OCI-LY3 (cell line): ENCODE measurements at regions not wholly inside any gene's neighbourhood (a gene's known extent, or its start where the extent isn't known, plus 50 kb on each side); places are given as distances from the start of the nearest gene placed in this dataset.
"Not testable (repeated sequence)": the region's sequence is repeated elsewhere in the genome, so short reads cannot be mapped to it uniquely, and the experiment has no call there.

Source experiments
- H2AFZ ChIP-seq: fragments of 200-600, 300-600 bp; shearing (Covaris generic); 2 replicates; pipeline ENCODE4 v1.6.0; 2014; ENCODE audit warnings: antibody characterized with exemption, low read depth, low read length
- H3K27ac ChIP-seq: fragments of 200-600, 300-600 bp; sonication (generic); 2 replicates; pipeline ENCODE4 v1.5.1; 2014; ENCODE audit warnings: mild to moderate bottlenecking, low read length, moderate library complexity, mixed read lengths
- H3K27me3 ChIP-seq: fragments of 200-600, 300-600 bp; sonication (generic); 2 replicates; pipeline ENCODE4 v1.6.1; 2014; ENCODE audit warnings: low read depth, low read length, mixed read lengths
- H3K36me3 ChIP-seq: fragments of 200-600, 300-600 bp; sonication (generic); replicated peaks from 2 replicates; pipeline ENCODE3; 2014; ENCODE audit warnings: low read depth, low read length, mixed read lengths
- H3K4me1 ChIP-seq: fragments of 300-600, 200-600 bp; sonication (generic); 2 replicates; pipeline ENCODE4 v1.6.1; 2014; ENCODE audit warnings: low read length, mixed read lengths
- H3K4me2 ChIP-seq: fragments of 200-600, 300-600 bp; sonication (generic); 2 replicates; pipeline ENCODE4 v1.6.1; 2014; ENCODE audit warnings: low read length, mixed read lengths
- H3K4me3 ChIP-seq: fragments of 300-600, 200-600 bp; sonication (generic); 2 replicates; pipeline ENCODE4 v1.5.1; 2014; ENCODE audit warnings: antibody characterized with exemption, mild to moderate bottlenecking, low read length, moderate library complexity
- H3K79me2 ChIP-seq: fragments of 300-600, 200-600 bp; shearing (Covaris generic); 2 replicates; pipeline ENCODE4 v1.6.1; 2014; ENCODE audit warnings: mild to moderate bottlenecking, low read length, mixed read lengths
- H3K9ac ChIP-seq: fragments of 300-600, 200-600 bp; shearing (Covaris generic); 2 replicates; pipeline ENCODE4 v1.6.0; 2014; ENCODE audit warnings: mild to moderate bottlenecking, low read length, moderate library complexity
- H3K9me3 ChIP-seq: fragments of 200-600, 300-600 bp; shearing (Covaris generic); 2 replicates; pipeline ENCODE4 v1.6.1; 2014; ENCODE audit warnings: low read length, mixed read lengths; ENCODE audit not compliant: insufficient read depth
- H4K20me1 ChIP-seq: fragments of 200-600, 300-600 bp; sonication (generic); 2 replicates; pipeline ENCODE4 v1.6.1; 2016; ENCODE audit warnings: low read length, mixed read lengths; ENCODE audit not compliant: insufficient read depth
- CTCF ChIP-seq: fragments of 200-600, 300-600 bp; sonication (generic); IDR thresholded peaks from 2 replicates; pipeline ENCODE4 v1.5.1; 2014; ENCODE audit warnings: antibody characterized with exemption, low read length, low read depth
- EZH2phosphoT487 ChIP-seq: fragments of 200-600 bp; shearing (Covaris generic); IDR thresholded peaks from 2 replicates; pipeline ENCODE4 v1.6.1; 2018; ENCODE audit warnings: antibody characterized with exemption, mixed run types, low read depth

- Histone ChIP-seq H3K9ac (no peak overlapping the region), H3K4me2 (no peak overlapping the region), H3K4me1 (peaks cover 4% of the 10 kb centered on the region; the same call in 1 of the 2 replicates), H3K4me3 (no peak overlapping the region), H3K27me3 (peaks cover 9% of the 10 kb centered on the region; the same call in 1 of the 2 replicates), H2AFZ (no peak overlapping the region), H3K79me2 (no peaks in the 10 kb centered on the region), H3K36me3 (no peaks in the 10 kb centered on the region), H3K9me3 (no peaks in the 10 kb centered on the region), H3K27ac (no peak overlapping the region), H4K20me1 (no peaks in the 10 kb centered on the region)
- no peak for TF ChIP-seq EZH2phosphoT487
- TF ChIP-seq CTCF = no peak
Measured at GRCh38 chr14:106792543-106792942, 1266.2 kb downstream of the TMEM121 start.

DNA sequence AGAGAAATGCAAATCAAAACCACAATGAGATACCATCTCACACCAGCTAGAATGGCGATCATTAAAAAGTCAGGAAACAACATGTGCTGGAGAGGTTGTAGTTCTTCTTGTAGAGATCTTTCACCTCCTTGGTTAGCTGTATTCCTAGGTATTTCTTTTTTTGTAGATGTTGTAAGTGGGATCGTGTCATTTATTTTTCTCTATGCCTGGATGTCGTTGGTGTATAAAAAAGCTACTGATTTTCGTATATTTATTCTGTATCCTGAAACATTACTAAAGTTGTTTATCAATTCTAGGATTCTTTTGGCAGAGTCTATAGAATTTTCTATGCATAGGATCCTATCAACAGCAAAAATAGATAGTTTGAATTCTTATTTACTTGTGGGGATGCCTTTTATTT lies 1271.8 kb downstream of the TMEM121 start:
- H3K79me2 ChIP-seq, H3K9me3 ChIP-seq, H3K36me3 ChIP-seq, H3K27ac ChIP-seq, H3K4me2 ChIP-seq, H2AFZ ChIP-seq, H3K4me1 ChIP-seq, H3K4me3 ChIP-seq, H4K20me1 ChIP-seq, H3K9ac ChIP-seq: not testable (repeated sequence)
- H3K27me3 ChIP-seq = peaks cover 24% of the 10 kb centered on the region

GRCh38 chr14:106802413-106803364 lies 1276.3 kb downstream of the TMEM121 start:
- TF ChIP-seq EZH2phosphoT487 (no peak), CTCF (peak; percentile 40; the same call in 1 of the 2 replicates)
- Histone ChIP-seq H3K9ac (no peak overlapping the region), H3K27me3 (peaks cover 42% of the 10 kb centered on the region), H4K20me1 (no peaks in the 10 kb centered on the region), H3K4me1 (no peaks in the 10 kb centered on the region), H3K27ac (no peak overlapping the region), H3K4me2 (0 out of 2 replicates have a peak overlapping the region, but pooled peaks have one; percentile 14), H3K36me3 (no peaks in the 10 kb centered on the region), H3K79me2 (no peaks in the 10 kb centered on the region), H3K4me3 (no peak overlapping the region), H3K9me3 (no peaks in the 10 kb centered on the region), H2AFZ (no peak overlapping the region)

GRCh38 chr14:106803379-106803778 lies 1277.0 kb downstream of the TMEM121 start:
- H4K20me1 ChIP-seq = no peaks in the 10 kb centered on the region
- no peaks in the 10 kb centered on the region for H3K79me2 ChIP-seq
- TF ChIP-seq EZH2phosphoT487 = no peak
- no peak for TF ChIP-seq CTCF
- H2AFZ ChIP-seq = no peak overlapping the region
- no peak overlapping the region for H3K9ac ChIP-seq
- H3K4me1 ChIP-seq = no peaks in the 10 kb centered on the region
- no peak overlapping the region for H3K4me3 ChIP-seq
- peaks cover 46% of the 10 kb centered on the region for H3K27me3 ChIP-seq
- H3K27ac ChIP-seq = no peak overlapping the region
- no peaks in the 10 kb centered on the region for H3K9me3 ChIP-seq
- no peak overlapping the region for H3K4me2 ChIP-seq
- no peaks in the 10 kb centered on the region for H3K36me3 ChIP-seq
